H9 (cell line): ENCODE measurements at regions not wholly inside any gene's neighbourhood (a gene's known extent, or its start where the extent isn't known, plus 50 kb on each side); places are given as distances from the start of the nearest gene placed in this dataset.

Experiments
- DNase-seq: peaks from one replicate; pipeline ENCODE4 v3.0.0-alpha.2; 2017
- H2AFZ ChIP-seq: one replicate; pipeline ENCODE4 v1.6.1; 2013; ENCODE audit warnings: mild to moderate bottlenecking, low read length, control low read depth, moderate library complexity
- H2AK5ac ChIP-seq: 2 replicates; pipeline ENCODE4 v1.6.1; 2013; ENCODE audit warnings: low read length, control low read depth, mixed read lengths; ENCODE audit not compliant: insufficient read length
- H2BK120ac ChIP-seq: one replicate; pipeline ENCODE4 v1.6.1; 2013; ENCODE audit warnings: low read depth, mild to moderate bottlenecking, low read length, control low read depth, inconsistent platforms; ENCODE audit not compliant: poor library complexity, severe bottlenecking
- H2BK12ac ChIP-seq: 2 replicates; pipeline ENCODE4 v1.6.1; 2013; ENCODE audit warnings: low read length, control low read depth, mixed read lengths, low read depth; ENCODE audit not compliant: insufficient read length
- H2BK15ac ChIP-seq: 2 replicates; pipeline ENCODE4 v1.6.1; 2013; ENCODE audit warnings: low read depth, low read length, control low read depth
- H2BK20ac ChIP-seq: one replicate; pipeline ENCODE4 v1.6.1; 2013; ENCODE audit warnings: low read depth, mild to moderate bottlenecking, low read length, control low read depth, inconsistent platforms; ENCODE audit not compliant: poor library complexity, severe bottlenecking
- H2BK5ac ChIP-seq: 2 replicates; pipeline ENCODE4 v1.6.1; 2013; ENCODE audit warnings: low read length, control low read depth, mixed read lengths; ENCODE audit not compliant: insufficient read length
- H3K14ac ChIP-seq: 2 replicates; pipeline ENCODE4 v1.6.1; 2013; ENCODE audit warnings: low read length, control low read depth; ENCODE audit not compliant: insufficient read depth
- H3K18ac ChIP-seq: 2 replicates; pipeline ENCODE4 v1.6.1; 2013; ENCODE audit warnings: low read depth, mild to moderate bottlenecking, mixed read lengths, low read length, control low read depth; ENCODE audit not compliant: insufficient read length
- H3K23ac ChIP-seq: 2 replicates; pipeline ENCODE4 v1.6.1; 2013; ENCODE audit warnings: low read length, control low read depth, mixed read lengths, low read depth; ENCODE audit not compliant: insufficient read length
- H3K23me2 ChIP-seq: 2 replicates; pipeline ENCODE4 v1.6.1; 2013; ENCODE audit warnings: low read depth, mild to moderate bottlenecking, mixed read lengths, low read length, control low read depth; ENCODE audit not compliant: insufficient read length, poor library complexity, severe bottlenecking
- H3K27ac ChIP-seq: 2 replicates; pipeline ENCODE4 v1.5.1; 2013; ENCODE audit warnings: low read length, control low read depth, mixed read lengths, low read depth; ENCODE audit not compliant: insufficient read length
- H3K27me3 ChIP-seq: 2 replicates; pipeline ENCODE4 v1.6.1; 2013; ENCODE audit warnings: low read length, control low read depth, inconsistent platforms; ENCODE audit not compliant: insufficient read depth
- H3K4ac ChIP-seq: 2 replicates; pipeline ENCODE4 v1.6.1; 2013; ENCODE audit warnings: low read depth, mild to moderate bottlenecking, control low read depth, inconsistent platforms, low read length, moderate library complexity
- H3K4me1 ChIP-seq: 2 replicates; pipeline ENCODE4 v1.6.1; 2013; ENCODE audit warnings: low read length, control low read depth, inconsistent platforms; ENCODE audit not compliant: insufficient read depth
- H3K4me2 ChIP-seq: 2 replicates; pipeline ENCODE4 v1.6.1; 2013; ENCODE audit warnings: low read length, control low read depth, mixed read lengths; ENCODE audit not compliant: insufficient read length, insufficient read depth
- H3K56ac ChIP-seq: 2 replicates; pipeline ENCODE4 v1.6.1; 2013; ENCODE audit warnings: low read depth, mild to moderate bottlenecking, mixed read lengths, low read length, control low read depth; ENCODE audit not compliant: insufficient read length
- H3K79me1 ChIP-seq: 2 replicates; pipeline ENCODE4 v1.6.1; 2013; ENCODE audit warnings: low read depth, mild to moderate bottlenecking, moderate library complexity, low read length, control low read depth, inconsistent platforms; ENCODE audit not compliant: insufficient read depth, poor library complexity, severe bottlenecking
- H3K79me2 ChIP-seq: 2 replicates; pipeline ENCODE4 v1.6.1; 2013; ENCODE audit warnings: low read length, control low read depth, inconsistent platforms; ENCODE audit not compliant: insufficient read depth
- H3K9ac ChIP-seq: 2 replicates; pipeline ENCODE4 v1.6.1; 2013; ENCODE audit warnings: low read length, control low read depth, mixed read lengths; ENCODE audit not compliant: insufficient read length; ENCODE audit errors: extremely low read depth
- H3K9me3 ChIP-seq: one replicate; pipeline ENCODE4 v1.6.1; 2013; ENCODE audit warnings: low read depth, low read length, inconsistent platforms; ENCODE audit not compliant: control insufficient read depth
- H3T11ph ChIP-seq: one replicate; pipeline ENCODE4 v1.6.1; 2013; ENCODE audit warnings: mild to moderate bottlenecking, low read length, control low read depth, inconsistent platforms
- H4K20me1 ChIP-seq: one replicate; pipeline ENCODE4 v1.6.1; 2013; ENCODE audit not compliant: control insufficient read depth, insufficient read length, insufficient read depth
- H4K5ac ChIP-seq: 2 replicates; pipeline ENCODE4 v1.6.1; 2013; ENCODE audit warnings: low read depth, mild to moderate bottlenecking, mixed read lengths, low read length, control low read depth; ENCODE audit not compliant: insufficient read length
- H4K8ac ChIP-seq: replicated peaks from 2 replicates; pipeline ENCODE4 v1.6.1; 2013; ENCODE audit warnings: low read length, control low read depth, mixed read lengths, low read depth; ENCODE audit not compliant: insufficient read length
- H4K91ac ChIP-seq: 2 replicates; pipeline ENCODE4 v1.6.1; 2013; ENCODE audit warnings: low read depth, mild to moderate bottlenecking, moderate library complexity, mixed read lengths, low read length, control low read depth; ENCODE audit not compliant: insufficient read length
- H3K27ac Mint-ChIP-seq, 3 experiments: 2 replicates in 2 of 3; 3 replicates in 1 of 3; pipeline ENCODE4 v1.8.0; 2020 to 2021; ENCODE audit warnings: mixed read lengths in 3 of 3, mild to moderate bottlenecking in 1 of 3, moderate library complexity in 1 of 3
- H3K27me3 Mint-ChIP-seq: 2 replicates; pipeline ENCODE4 v1.8.0; 2021; ENCODE audit warnings: low read depth, mild to moderate bottlenecking, moderate library complexity, mixed read lengths
- H3K36me3 Mint-ChIP-seq, 3 experiments: 2 replicates in 2 of 3; 3 replicates in 1 of 3; pipeline ENCODE4 v1.8.0; 2020 to 2021; ENCODE audit warnings: low read depth in 3 of 3, mixed read lengths in 3 of 3; ENCODE audit not compliant: insufficient read depth in 1 of 3
- H3K4me1 Mint-ChIP-seq, 2 experiments: 2 replicates each; pipeline ENCODE4 v1.8.0; 2020; ENCODE audit warnings: mixed read lengths in 2 of 2
- H3K4me3 Mint-ChIP-seq, 2 experiments: 2 replicates in 1 of 2; 3 replicates in 1 of 2; pipeline ENCODE4 v1.8.0; 2020 to 2021; ENCODE audit warnings: mild to moderate bottlenecking in 2 of 2, mixed read lengths in 2 of 2, moderate library complexity in 1 of 2
- H3K9me3 Mint-ChIP-seq, 2 experiments: 2 replicates in 1 of 2; 3 replicates in 1 of 2; pipeline ENCODE4 v1.8.0; 2020; ENCODE audit warnings: mild to moderate bottlenecking in 2 of 2, mixed read lengths in 2 of 2, moderate library complexity in 1 of 2
- WGBS: extraction: QIAGEN DNeasy Blood & Tissue Kit; methylation state at CpG from one replicate; pipeline ENCODE4 v1.1.7; 2013; ENCODE audit warnings: missing lambda C conversion rate, low lambda C conversion rate, mixed read lengths; ENCODE audit not compliant: insufficient read length; ENCODE audit errors: extremely low coverage; 5-methylcytosine and 5-hydroxymethylcytosine counted together
- TF ChIP-seq, protein P1 (sequence below): fragments of 200-600 bp; sonication (generic); conservative IDR thresholded peaks from 3 replicates; pipeline ENCODE4 v1.8.0; 2021; ENCODE audit warnings: antibody characterized with exemption, mild to moderate bottlenecking

GRCh38 chr2:119082821-119083400, 75.6 kb downstream of the C1QL2 start:
- Histone ChIP-seq H3K23me2 (no peaks in the 10 kb centered on the region), H3K4ac (no peak overlapping the region), H3K27ac (no peak overlapping the region), H4K20me1 (no peaks in the 10 kb centered on the region), H3K56ac (no peak overlapping the region), H4K5ac (no peak overlapping the region), H4K8ac (no peak overlapping the region), H3K4me2 (no peak overlapping the region), H2AFZ (no peak overlapping the region), H3T11ph (no peak overlapping the region), H2BK12ac (no peak overlapping the region), H3K18ac (no peak overlapping the region), H4K91ac (no peak overlapping the region), H3K9me3 (no peaks in the 10 kb centered on the region), H3K4me1 (no peaks in the 10 kb centered on the region), H3K14ac (no peak overlapping the region), H3K79me2 (no peaks in the 10 kb centered on the region), H2BK120ac (no peak overlapping the region), H3K79me1 (no peaks in the 10 kb centered on the region), H3K27me3 (no peaks in the 10 kb centered on the region), H2BK20ac (no peak overlapping the region), H3K9ac (no peak overlapping the region), H3K23ac (no peak overlapping the region), H2BK5ac (no peak overlapping the region), H2AK5ac (no peak overlapping the region), H2BK15ac (no peak overlapping the region)
- Mint-ChIP-seq H3K9me3 (no peaks in the 10 kb centered on the region), H3K27me3 (peaks cover 2% of the 10 kb centered on the region; the same call in 1 of the 2 replicates), H3K4me1 (peaks cover 13 to 16% of the 10 kb centered on the region in 2 experiments), H3K4me3 (no peak overlapping the region), H3K27ac (no peak overlapping the region), H3K36me3 (no peaks in the 10 kb centered on the region)
- TF ChIP-seq, protein P1, sequence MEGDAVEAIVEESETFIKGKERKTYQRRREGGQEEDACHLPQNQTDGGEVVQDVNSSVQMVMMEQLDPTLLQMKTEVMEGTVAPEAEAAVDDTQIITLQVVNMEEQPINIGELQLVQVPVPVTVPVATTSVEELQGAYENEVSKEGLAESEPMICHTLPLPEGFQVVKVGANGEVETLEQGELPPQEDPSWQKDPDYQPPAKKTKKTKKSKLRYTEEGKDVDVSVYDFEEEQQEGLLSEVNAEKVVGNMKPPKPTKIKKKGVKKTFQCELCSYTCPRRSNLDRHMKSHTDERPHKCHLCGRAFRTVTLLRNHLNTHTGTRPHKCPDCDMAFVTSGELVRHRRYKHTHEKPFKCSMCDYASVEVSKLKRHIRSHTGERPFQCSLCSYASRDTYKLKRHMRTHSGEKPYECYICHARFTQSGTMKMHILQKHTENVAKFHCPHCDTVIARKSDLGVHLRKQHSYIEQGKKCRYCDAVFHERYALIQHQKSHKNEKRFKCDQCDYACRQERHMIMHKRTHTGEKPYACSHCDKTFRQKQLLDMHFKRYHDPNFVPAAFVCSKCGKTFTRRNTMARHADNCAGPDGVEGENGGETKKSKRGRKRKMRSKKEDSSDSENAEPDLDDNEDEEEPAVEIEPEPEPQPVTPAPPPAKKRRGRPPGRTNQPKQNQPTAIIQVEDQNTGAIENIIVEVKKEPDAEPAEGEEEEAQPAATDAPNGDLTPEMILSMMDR, result no peak
- DNase-seq, result no peak
- WGBS, result no CpG with 5 or more reads among the region's 10 CpGs
